ENCODE measurements at regions not wholly inside any gene's neighbourhood (a gene's known extent, or its start where the extent isn't known, plus 50 kb on each side); places are given as distances from the start of the nearest gene placed in this dataset.

DNA sequence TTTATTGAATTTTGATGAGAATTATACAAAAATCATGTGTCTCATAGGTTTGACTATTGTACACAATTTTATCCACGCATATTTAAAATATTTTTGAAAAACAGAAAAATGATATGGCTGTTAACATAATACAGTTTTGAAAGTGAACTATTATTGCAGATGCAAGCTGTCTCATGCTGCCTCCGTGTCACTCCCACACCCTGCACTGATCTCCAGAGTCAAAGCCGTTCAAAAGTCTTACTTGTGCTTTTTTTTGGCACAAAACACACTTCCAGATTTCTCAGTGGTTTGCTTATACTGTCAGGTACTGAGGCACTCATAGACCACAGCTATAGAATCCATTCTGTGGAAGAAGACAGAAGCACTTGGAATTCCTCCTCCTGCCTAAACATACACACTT, 243.1 kb upstream of the ADARB2 start:
- no peaks in the 10 kb centered on the region for H3K9me1 ChIP-seq (ENCODE audit: insufficient read depth, low read length)
- H3K79me1 ChIP-seq (ENCODE audit: low read depth in 1 of 2, low read length in 2 of 2), result no peaks in the 10 kb centered on the region
- H2AK5ac ChIP-seq (ENCODE audit: low read depth, low read length), result no peak overlapping the region
- H3K18ac ChIP-seq (ENCODE audit: low read depth, low read length), result no peak overlapping the region
- intact Hi-C loops (cut with micrococcal nuclease) (no loop called here), dilution Hi-C loops (cut with HindIII; ENCODE audit: low sequenced_read_pairs, unreplicated experiment) (no loop called here), in situ Hi-C loops (cut with MboI; ENCODE audit: low sequenced_read_pairs) (no loop called here)
- H2BK5ac ChIP-seq (ENCODE audit: low read depth, low read length, poor library complexity, severe bottlenecking), result no peak overlapping the region
- H3K56ac ChIP-seq (ENCODE audit: extremely low read depth, insufficient read depth, low read length), result no peak overlapping the region
- no peak overlapping the region for H3K9ac ChIP-seq (ENCODE audit: low read depth, low read length)
- no peak overlapping the region for H4K8ac ChIP-seq (ENCODE audit: low read depth in 2 of 2, low read length in 2 of 2)
- 20% methylated on average over 1 of the region's 3 CpGs; no CpG with 5 or more reads in 1 of the 2 experiments for WGBS, 2 experiments (ENCODE audit: extremely low coverage in 2 of 2, insufficient read length in 1 of 2)
- TF ChIP-seq, protein P1, sequence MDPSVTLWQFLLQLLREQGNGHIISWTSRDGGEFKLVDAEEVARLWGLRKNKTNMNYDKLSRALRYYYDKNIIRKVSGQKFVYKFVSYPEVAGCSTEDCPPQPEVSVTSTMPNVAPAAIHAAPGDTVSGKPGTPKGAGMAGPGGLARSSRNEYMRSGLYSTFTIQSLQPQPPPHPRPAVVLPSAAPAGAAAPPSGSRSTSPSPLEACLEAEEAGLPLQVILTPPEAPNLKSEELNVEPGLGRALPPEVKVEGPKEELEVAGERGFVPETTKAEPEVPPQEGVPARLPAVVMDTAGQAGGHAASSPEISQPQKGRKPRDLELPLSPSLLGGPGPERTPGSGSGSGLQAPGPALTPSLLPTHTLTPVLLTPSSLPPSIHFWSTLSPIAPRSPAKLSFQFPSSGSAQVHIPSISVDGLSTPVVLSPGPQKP (IDR thresholded peaks at IDR 0.05; ENCODE audit: borderline replicate concordance, low read depth, low read length), result no peak
- TF ChIP-seq RAD21 (IDR thresholded peaks at IDR 0.05; ENCODE audit: low read length), result no peak
- TF ChIP-seq BHLHE40 (IDR thresholded peaks at IDR 0.05; ENCODE audit: low read depth, low read length), result no peak
- TF ChIP-seq RFX5 (IDR thresholded peaks at IDR 0.05; ENCODE audit: low read depth, low read length), result no peak
- no peak for TF ChIP-seq CHD1 (IDR thresholded peaks at IDR 0.05; ENCODE audit: low read depth, low read length)
- no peak for TF ChIP-seq MXI1 (IDR thresholded peaks at IDR 0.05; ENCODE audit: borderline replicate concordance, low read depth, low read length)
- H4K91ac ChIP-seq (ENCODE audit: insufficient read depth, low read depth, low read length), result no peak overlapping the region
- H3K14ac ChIP-seq (replicated peaks; ENCODE audit: low read depth, low read length), result no peak overlapping the region
- no peaks in the 10 kb centered on the region for H3K4me1 ChIP-seq (ENCODE audit: control insufficient read depth, insufficient read depth, low read length)
- no TSS peak for BruUV-seq (replicated peaks)
- no peak overlapping the region for H2BK15ac ChIP-seq (ENCODE audit: low read depth, low read length)
- no peaks in the 10 kb centered on the region for H4K20me1 ChIP-seq (ENCODE audit: insufficient read depth, low read length)
- no peak overlapping the region for H2AK9ac ChIP-seq (replicated peaks; ENCODE audit: low read depth, low read length, poor library complexity)
- ChIA-PET CTCF (no interaction called here), POLR2A (ENCODE audit: unreplicated experiment) (no interaction called here)
- H3K36me3 ChIP-seq (ENCODE audit: control insufficient read depth, insufficient read depth, low read length), result no peaks in the 10 kb centered on the region
- DNase-seq (no peak), ATAC-seq (ENCODE audit: low read depth) (no peak)
- H2BK120ac ChIP-seq (ENCODE audit: low read depth, low read length), result no peak overlapping the region
- H3K27ac ChIP-seq (ENCODE audit: insufficient read depth, low read length), result no peak overlapping the region
- no peak overlapping the region for H4K5ac ChIP-seq (ENCODE audit: low read depth, low read length)
- peaks cover 16% of the 10 kb centered on the region for H3K9me3 ChIP-seq (ENCODE audit: control insufficient read depth, insufficient read depth, low read length)
- H2BK20ac ChIP-seq (ENCODE audit: low read depth, low read length), result no peak overlapping the region
- no peak overlapping the region for H3K4me3 ChIP-seq (ENCODE audit: insufficient read depth, low read depth, low read length)
- H3K4ac ChIP-seq (ENCODE audit: low read depth, low read length), result no peak overlapping the region
- no peak overlapping the region for H2AFZ ChIP-seq (replicated peaks; ENCODE audit: low read length, poor library complexity)
- H3K27me3 ChIP-seq (ENCODE audit: control insufficient read depth, insufficient read depth, low read length), result no peaks in the 10 kb centered on the region
- no peak overlapping the region for H3K23ac ChIP-seq (ENCODE audit: low read depth, low read length)
- no peak overlapping the region for H3K4me2 ChIP-seq (ENCODE audit: low read depth, low read length)
